SW480 (cell line): ENCODE measurements at regions not wholly inside any gene's neighbourhood (a gene's known extent, or its start where the extent isn't known, plus 50 kb on each side); places are given as distances from the start of the nearest gene placed in this dataset.
"Not testable (repeated sequence)": the region's sequence is repeated elsewhere in the genome, so short reads cannot be mapped to it uniquely, and the experiment has no call there.

Source experiments
- DNase-seq: peaks from one replicate; pipeline ENCODE4 v3.0.0-alpha.2; 2016; ENCODE audit warnings: low spot score

- no peak for DNase-seq
Observed at GRCh38 chr10:114872519-114873087, 51.0 kb downstream of the FHIP2A start.

GRCh38 chr10:114874827-114875411 lies 53.3 kb downstream of the FHIP2A start:
- no peak for DNase-seq

- not testable (repeated sequence) for DNase-seq
Observed at GRCh38 chr10:114875590-114876081, 54.1 kb downstream of the FHIP2A start.

- no peak for DNase-seq
Observed at GRCh38 chr10:114876169-114876568, 54.6 kb downstream of the FHIP2A start.

GRCh38 chr10:114876602-114877300 lies 55.2 kb downstream of the FHIP2A start:
- DNase-seq = peak; percentile 68

- no peak for DNase-seq
Observed at GRCh38 chr10:114877301-114877644, 55.7 kb downstream of the FHIP2A start.

GRCh38 chr10:114879093-114879492 lies 57.5 kb downstream of the FHIP2A start:
- no peak for DNase-seq

GRCh38 chr10:114879541-114880158 lies 58.1 kb downstream of the FHIP2A start:
- DNase-seq = peak; percentile 13

GRCh38 chr10:114881417-114881816 lies 56.6 kb upstream of the TRUB1 start:
- no peak for DNase-seq

GRCh38 chr10:114881901-114882300 lies 56.1 kb upstream of the TRUB1 start:
- no peak for DNase-seq

- no peak for DNase-seq
Observed at GRCh38 chr10:114885443-114885842, 52.6 kb upstream of the TRUB1 start.
